ENCODE measurements at regions not wholly inside any gene's neighbourhood (a gene's known extent, or its start where the extent isn't known, plus 50 kb on each side); places are given as distances from the start of the nearest gene placed in this dataset.
A peak's percentile ranks its signal among the peaks of the same experiment; 100 is the strongest.

- intact Hi-C loops (cut with DNase I): no loop called here
- DNase-seq: no peak
Measured at GRCh38 chr3:111335512-111336303, 206.3 kb upstream of the CD96 start.

GRCh38 chr3:111336511-111336910 is 205.5 kb upstream of the CD96 start:
- intact Hi-C loops (cut with DNase I): no loop called here

GRCh38 chr3:111338059-111338698 is 203.8 kb upstream of the CD96 start:
- DNase-seq: peak in 34 of 42 donors; percentile 7 to 62 (median 32)
- intact Hi-C loops (cut with DNase I): no loop called here

More at GRCh38 chr3:111336511-111336910, 205.5 kb upstream of the CD96 start:
- DNase-seq: no peak

GRCh38 chr3:111339017-111339416 is 203.0 kb upstream of the CD96 start:
- intact Hi-C loops (cut with DNase I): no loop called here
- no peak for DNase-seq

- intact Hi-C loops (cut with DNase I): no loop called here
- DNase-seq: no peak
Measured at GRCh38 chr3:111351334-111351733, 190.7 kb upstream of the CD96 start.

- intact Hi-C loops (cut with DNase I): no loop called here
Measured at GRCh38 chr3:111352585-111352984, 189.4 kb upstream of the CD96 start.

GRCh38 chr3:111359261-111360030 is 182.6 kb upstream of the CD96 start:
- intact Hi-C loops (cut with DNase I): no loop called here
- no peak for DNase-seq

More at GRCh38 chr3:111352585-111352984, 189.4 kb upstream of the CD96 start:
- DNase-seq: no peak

- intact Hi-C loops (cut with DNase I): no loop called here
- no peak for DNase-seq
Measured at GRCh38 chr3:111362381-111363009, 179.5 kb upstream of the CD96 start.

- DNase-seq: peak in 4 of 42 donors; percentile 2 to 32 (median 12)
- intact Hi-C loops (cut with DNase I): no loop called here
Measured at GRCh38 chr3:111366515-111366914, 175.5 kb upstream of the CD96 start.

- intact Hi-C loops (cut with DNase I): no loop called here
- DNase-seq: no peak
Measured at GRCh38 chr3:111368056-111368455, 173.9 kb upstream of the CD96 start.

GRCh38 chr3:111369958-111370357 is 172.0 kb upstream of the CD96 start:
- intact Hi-C loops (cut with DNase I): no loop called here
- no peak for DNase-seq

- intact Hi-C loops (cut with DNase I): no loop called here
- DNase-seq: no peak
Measured at GRCh38 chr3:111373239-111373638, 168.8 kb upstream of the CD96 start.

GRCh38 chr3:111373861-111374260 is 168.1 kb upstream of the CD96 start:
- intact Hi-C loops (cut with DNase I): no loop called here
- no peak for DNase-seq

- no peak for DNase-seq
- intact Hi-C loops (cut with DNase I): no loop called here
Measured at GRCh38 chr3:111385971-111386495, 156.0 kb upstream of the CD96 start.

- intact Hi-C loops (cut with DNase I): no loop called here
- DNase-seq: no peak
Measured at GRCh38 chr3:111392894-111393398, 149.1 kb upstream of the CD96 start.

GRCh38 chr3:111412656-111413055 is 129.3 kb upstream of the CD96 start:
- DNase-seq: no peak
- intact Hi-C loops (cut with DNase I): no loop called here

GRCh38 chr3:111414531-111414930 is 127.5 kb upstream of the CD96 start:
- DNase-seq: no peak
- intact Hi-C loops (cut with DNase I): no loop called here

- DNase-seq: no peak
Measured at GRCh38 chr3:111415018-111415417, 127.0 kb upstream of the CD96 start.

GRCh38 chr3:111418391-111418790 is 123.6 kb upstream of the CD96 start:
- DNase-seq: no peak
- intact Hi-C loops (cut with DNase I): no loop called here

More at GRCh38 chr3:111415018-111415417, 127.0 kb upstream of the CD96 start:
- intact Hi-C loops (cut with DNase I): no loop called here

Measured in head of caudate nucleus (tissue), 42 donors.